ENCODE measurements at regions not wholly inside any gene's neighbourhood (a gene's known extent, or its start where the extent isn't known, plus 50 kb on each side); places are given as distances from the start of the nearest gene placed in this dataset.

- no peak for DNase-seq (ENCODE audit: low spot score)
Observed at GRCh38 chrX:33726281-33727160, 405.6 kb downstream of the FAM47A start.

- no peak for DNase-seq (ENCODE audit: low spot score)
Observed at GRCh38 chrX:33725535-33726210, 406.4 kb downstream of the FAM47A start.

GRCh38 chrX:33721927-33722326, 410.2 kb downstream of the FAM47A start:
- no peak for DNase-seq (ENCODE audit: low spot score)

- no peak for DNase-seq (ENCODE audit: low spot score)
Observed at GRCh38 chrX:33686105-33686504, 446.0 kb downstream of the FAM47A start.
